WTC11 (cell line): ENCODE measurements at regions not wholly inside any gene's neighbourhood (a gene's known extent, or its start where the extent isn't known, plus 50 kb on each side); places are given as distances from the start of the nearest gene placed in this dataset.

ENCODE experiments used
- ATAC-seq: fragments of 200-7000 bp; cut with Tn5 transposase; 2 replicates; pipeline ENCODE4 v1.10.0; 2021; ENCODE audit warnings: mild to moderate bottlenecking, moderate library complexity
- CTCF ChIA-PET: fragments of 300-600 bp; sonication (Branson Sonifier 250); formaldehyde crosslinking; loops from one replicate; lab custom pipeline; 2021; ENCODE audit warnings: antibody characterized with exemption; lab: Charles Lee
- POLR2A ChIA-PET: fragments of 350-600 bp; sonication (Branson Sonifier 250); formaldehyde crosslinking; loops from one replicate; lab custom pipeline; 2021; ENCODE audit warnings: antibody characterized with exemption; lab: Charles Lee
- DNase-seq: peaks from one replicate; pipeline ENCODE4 v3.0.0; 2021; ENCODE audit warnings: low spot score
- H3K27ac Mint-ChIP-seq: 2 replicates; pipeline ENCODE4 v1.8.0; 2021; ENCODE audit warnings: mixed read lengths
- H3K27me3 Mint-ChIP-seq: 2 replicates; pipeline ENCODE4 v1.8.0; 2021; ENCODE audit warnings: low read depth, mild to moderate bottlenecking, moderate library complexity, mixed read lengths
- H3K36me3 Mint-ChIP-seq: 2 replicates; pipeline ENCODE4 v1.8.0; 2021; ENCODE audit warnings: mixed read lengths
- H3K4me1 Mint-ChIP-seq: 2 replicates; pipeline ENCODE4 v1.8.0; 2022; ENCODE audit warnings: mixed read lengths
- H3K4me3 Mint-ChIP-seq: 2 replicates; pipeline ENCODE4 v1.8.0; 2021; ENCODE audit warnings: mild to moderate bottlenecking, moderate library complexity, mixed read lengths
- H3K9me3 Mint-ChIP-seq: 2 replicates; pipeline ENCODE4 v1.8.0; 2021; ENCODE audit warnings: mixed read lengths
- ATF3 ChIP-seq: sonication (generic); formaldehyde crosslinking; conservative IDR thresholded peaks from 2 replicates; pipeline ENCODE4 v1.8.1; 2022; ENCODE audit warnings: mild to moderate bottlenecking, missing genetic modification reagents
- CDX4 ChIP-seq: fragments of 250-450 bp; sonication (Bioruptor Pico); IDR thresholded peaks from 2 replicates; pipeline ENCODE4 v1.9.0; 2021; ENCODE audit warnings: moderate library complexity, mild to moderate bottlenecking, inconsistent platforms, borderline replicate concordance
- CREB1 ChIP-seq: sonication (generic); formaldehyde crosslinking; IDR thresholded peaks from 2 replicates; pipeline ENCODE4 v1.8.0; 2023; ENCODE audit warnings: mild to moderate bottlenecking, missing genetic modification reagents
- CTCF ChIP-seq: fragments of 200-600 bp; IDR thresholded peaks from 2 replicates; pipeline ENCODE4 v1.8.0; 2022; ENCODE audit warnings: antibody characterized with exemption
- E2F1 ChIP-seq: sonication (generic); formaldehyde crosslinking; IDR thresholded peaks from 2 replicates; pipeline ENCODE4 v1.8.0; 2022; ENCODE audit warnings: mild to moderate bottlenecking, missing genetic modification reagents
- E2F4 ChIP-seq: sonication (generic); formaldehyde crosslinking; IDR thresholded peaks from 2 replicates; pipeline ENCODE4 v1.8.1; 2022; ENCODE audit warnings: low read depth, mild to moderate bottlenecking, moderate library complexity, missing genetic modification reagents, borderline replicate concordance
- ELF4 ChIP-seq: sonication (generic); formaldehyde crosslinking; IDR thresholded peaks from 2 replicates; pipeline ENCODE4 v1.8.1; 2022; ENCODE audit warnings: low read depth, mild to moderate bottlenecking, moderate library complexity, missing genetic modification reagents
- EMX1 ChIP-seq: fragments of 250-450 bp; sonication (Bioruptor Pico); IDR thresholded peaks from 2 replicates; pipeline ENCODE4 v1.8.0; 2021; ENCODE audit warnings: mild to moderate bottlenecking
- ESRRA ChIP-seq: sonication (generic); formaldehyde crosslinking; IDR thresholded peaks from 2 replicates; pipeline ENCODE4 v1.8.1; 2022; ENCODE audit warnings: mild to moderate bottlenecking, missing genetic modification reagents, borderline replicate concordance
- FOXP4 ChIP-seq: sonication (generic); formaldehyde crosslinking; IDR thresholded peaks from 2 replicates; pipeline ENCODE4 v1.8.0; 2022; ENCODE audit warnings: mild to moderate bottlenecking, missing genetic modification reagents
- HMGA2 ChIP-seq: fragments of 250-450 bp; sonication (Bioruptor Pico); IDR thresholded peaks from 2 replicates; pipeline ENCODE4 v1.4.0; 2021; ENCODE audit warnings: mild to moderate bottlenecking, moderate library complexity
- IRF2 ChIP-seq: sonication (generic); formaldehyde crosslinking; IDR thresholded peaks from 2 replicates; pipeline ENCODE4 v1.8.0; 2022; ENCODE audit warnings: low read depth, missing genetic modification reagents, borderline replicate concordance
- NFE2L1 ChIP-seq: sonication (generic); formaldehyde crosslinking; IDR thresholded peaks from 2 replicates; pipeline ENCODE4 v1.8.1; 2023; ENCODE audit warnings: missing genetic modification reagents
- NR3C1 ChIP-seq: sonication (generic); formaldehyde crosslinking; conservative IDR thresholded peaks from 2 replicates; pipeline ENCODE4 v1.8.1; 2023; ENCODE audit warnings: low read depth, mild to moderate bottlenecking, missing genetic modification reagents
- RORB ChIP-seq: fragments of 250-450 bp; sonication (Bioruptor Pico); IDR thresholded peaks from 2 replicates; pipeline ENCODE4 v1.9.0; 2021; ENCODE audit warnings: mild to moderate bottlenecking
- SMAD3 ChIP-seq: sonication (generic); formaldehyde crosslinking; IDR thresholded peaks from 2 replicates; pipeline ENCODE4 v1.8.0; 2022; ENCODE audit warnings: missing genetic modification reagents, mild to moderate bottlenecking, borderline replicate concordance
- SP1 ChIP-seq: sonication (generic); formaldehyde crosslinking; conservative IDR thresholded peaks from 2 replicates; pipeline ENCODE4 v1.8.1; 2022; ENCODE audit warnings: missing genetic modification reagents
- STAT6 ChIP-seq: sonication (generic); formaldehyde crosslinking; conservative IDR thresholded peaks from 2 replicates; pipeline ENCODE4 v1.8.1; 2023; ENCODE audit warnings: mild to moderate bottlenecking, low read depth, missing genetic modification reagents, moderate library complexity
- TP53 ChIP-seq: sonication (generic); formaldehyde crosslinking; IDR thresholded peaks from 2 replicates; pipeline ENCODE4 v1.8.1; 2023; ENCODE audit warnings: mild to moderate bottlenecking, missing genetic modification reagents
- USF2 ChIP-seq: sonication (generic); formaldehyde crosslinking; IDR thresholded peaks from 2 replicates; pipeline ENCODE4 v1.8.1; 2023; ENCODE audit warnings: mild to moderate bottlenecking, missing genetic modification reagents, moderate library complexity
- ZNF219 ChIP-seq: sonication (generic); formaldehyde crosslinking; IDR thresholded peaks from 2 replicates; pipeline ENCODE4 v1.8.0; 2023; ENCODE audit warnings: missing genetic modification reagents, mild to moderate bottlenecking, borderline replicate concordance
- ZNF232 ChIP-seq: sonication (generic); formaldehyde crosslinking; IDR thresholded peaks from 2 replicates; pipeline ENCODE4 v1.8.0; 2022; ENCODE audit warnings: mild to moderate bottlenecking, missing genetic modification reagents
- ZNF263 ChIP-seq: sonication (generic); formaldehyde crosslinking; IDR thresholded peaks from 2 replicates; pipeline ENCODE4 v1.8.1; 2022; ENCODE audit warnings: low read depth, mild to moderate bottlenecking, moderate library complexity, missing genetic modification reagents
- ZSCAN18 ChIP-seq: fragments of 250-450 bp; sonication (Bioruptor Pico); IDR thresholded peaks from 2 replicates; pipeline ENCODE4 v2.1.2; 2022; ENCODE audit warnings: mild to moderate bottlenecking, moderate library complexity

GRCh38 chrX:116246261-116246660, 75.7 kb downstream of the AGTR2 start:
- ATAC-seq (no peak), DNase-seq (no peak)
- Mint-ChIP-seq H3K4me1 (peaks cover 17% of the 10 kb centered on the region), H3K27ac (no peak overlapping the region), H3K4me3 (no peak overlapping the region), H3K9me3 (peaks cover 19% of the 10 kb centered on the region), H3K36me3 (peaks cover 5% of the 10 kb centered on the region; the same call in 1 of the 2 replicates), H3K27me3 (peaks cover 33% of the 10 kb centered on the region)
- ChIA-PET POLR2A (no interaction called here), CTCF (no interaction called here)
- TF ChIP-seq NFE2L1 (CRISPR knock-in tag): no peak
- no peak for TF ChIP-seq STAT6
- no peak for TF ChIP-seq TP53 (CRISPR knock-in tag)
- no peak for TF ChIP-seq ZNF219 (CRISPR knock-in tag)
- TF ChIP-seq ELF4 (CRISPR knock-in tag): no peak
- no peak for TF ChIP-seq ZNF232 (CRISPR knock-in tag)
- no peak for TF ChIP-seq CDX4 (CRISPR knock-in tag)
- no peak for TF ChIP-seq IRF2 (CRISPR knock-in tag)
- no peak for TF ChIP-seq CTCF
- no peak for TF ChIP-seq ZNF263 (CRISPR knock-in tag)
- TF ChIP-seq HMGA2 (CRISPR knock-in tag): no peak
- TF ChIP-seq E2F1 (CRISPR knock-in tag): no peak
- no peak for TF ChIP-seq FOXP4 (CRISPR knock-in tag)
- no peak for TF ChIP-seq USF2 (CRISPR knock-in tag)
- no peak for TF ChIP-seq SP1 (CRISPR knock-in tag)

- H3K4me1 Mint-ChIP-seq: peaks cover 6% of the 10 kb centered on the region
- POLR2A ChIA-PET: no interaction called here
- DNase-seq (no peak), ATAC-seq (no peak)
- no peaks in the 10 kb centered on the region for H3K36me3 Mint-ChIP-seq
- CTCF ChIA-PET: no interaction called here
- no peak overlapping the region for H3K4me3 Mint-ChIP-seq
- no peak overlapping the region for H3K27ac Mint-ChIP-seq
- peaks cover 2% of the 10 kb centered on the region; the same call in 1 of the 2 replicates for H3K27me3 Mint-ChIP-seq
- 0 out of 2 replicates have a peak, but pooled peaks cover 3% of the 10 kb centered on the region for H3K9me3 Mint-ChIP-seq
- TF ChIP-seq ZNF263 (CRISPR knock-in tag) (no peak), SMAD3 (CRISPR knock-in tag) (no peak), RORB (no peak), ATF3 (CRISPR knock-in tag) (no peak), ESRRA (no peak), CREB1 (CRISPR knock-in tag) (no peak), NR3C1 (CRISPR knock-in tag) (no peak), E2F4 (CRISPR knock-in tag) (no peak), ZSCAN18 (CRISPR knock-in tag) (no peak), EMX1 (CRISPR knock-in tag) (no peak)
- TF ChIP-seq, all 79 proteins: peak for 0
Measured at GRCh38 chrX:116267511-116268040, 97.0 kb downstream of the AGTR2 start.
